ENCODE measurements at regions not wholly inside any gene's neighbourhood (a gene's known extent, or its start where the extent isn't known, plus 50 kb on each side); places are given as distances from the start of the nearest gene placed in this dataset.

- no peaks in the 10 kb centered on the region for H3K4me1 ChIP-seq (ENCODE audit: low read depth)
- H3K27ac ChIP-seq = no peak overlapping the region
- H3K36me3 ChIP-seq = no peaks in the 10 kb centered on the region
- H3K27me3 ChIP-seq = no peaks in the 10 kb centered on the region
- TF ChIP-seq CTCF (IDR thresholded peaks at IDR 0.05; ENCODE audit: low read depth, low read length) = no peak
- H3K4me3 ChIP-seq = no peak overlapping the region
- DNase-seq (ENCODE audit: low read depth in 1 of 2, low spot score in 1 of 2) = no peak
- H3K9me3 ChIP-seq (ENCODE audit: low read depth) = no peaks in the 10 kb centered on the region
These were observed 691.4 kb downstream of the PCDH7 start for GRCh38 chr4:31411565-31411964.

- H3K36me3 ChIP-seq = no peaks in the 10 kb centered on the region
- no peaks in the 10 kb centered on the region for H3K27me3 ChIP-seq
- H3K4me3 ChIP-seq = no peak overlapping the region
- H3K4me1 ChIP-seq (ENCODE audit: low read depth) = no peaks in the 10 kb centered on the region
- DNase-seq (ENCODE audit: low read depth in 1 of 2, low spot score in 1 of 2) = no peak
- no peak overlapping the region for H3K27ac ChIP-seq
- TF ChIP-seq CTCF (IDR thresholded peaks at IDR 0.05; ENCODE audit: low read depth, low read length) = no peak
- H3K9me3 ChIP-seq (ENCODE audit: low read depth) = no peaks in the 10 kb centered on the region
These were observed 695.5 kb downstream of the PCDH7 start for GRCh38 chr4:31415629-31416028.

GRCh38 chr4:31416498-31416897 lies 696.3 kb downstream of the PCDH7 start:
- Histone ChIP-seq H3K27ac (no peak overlapping the region), H3K27me3 (no peaks in the 10 kb centered on the region), H3K36me3 (no peaks in the 10 kb centered on the region), H3K4me3 (no peak overlapping the region), H3K4me1 (ENCODE audit: low read depth) (no peaks in the 10 kb centered on the region), H3K9me3 (ENCODE audit: low read depth) (no peaks in the 10 kb centered on the region)
- TF ChIP-seq CTCF (IDR thresholded peaks at IDR 0.05; ENCODE audit: low read depth, low read length) = no peak
- no peak for DNase-seq (ENCODE audit: low read depth in 1 of 2, low spot score in 1 of 2)

- no peaks in the 10 kb centered on the region for H3K9me3 ChIP-seq (ENCODE audit: low read depth)
- no peak overlapping the region for H3K4me3 ChIP-seq
- no peaks in the 10 kb centered on the region for H3K4me1 ChIP-seq (ENCODE audit: low read depth)
- no peak overlapping the region for H3K27ac ChIP-seq
- DNase-seq (ENCODE audit: low read depth in 1 of 2, low spot score in 1 of 2) = no peak
- no peaks in the 10 kb centered on the region for H3K27me3 ChIP-seq
- no peak for TF ChIP-seq CTCF (IDR thresholded peaks at IDR 0.05; ENCODE audit: low read depth, low read length)
- H3K36me3 ChIP-seq = no peaks in the 10 kb centered on the region
These were observed 696.9 kb downstream of the PCDH7 start for GRCh38 chr4:31417040-31417439.

- Histone ChIP-seq H3K27me3 (no peaks in the 10 kb centered on the region), H3K4me1 (ENCODE audit: low read depth) (no peaks in the 10 kb centered on the region), H3K36me3 (no peaks in the 10 kb centered on the region), H3K9me3 (ENCODE audit: low read depth) (no peaks in the 10 kb centered on the region), H3K4me3 (no peak overlapping the region), H3K27ac (no peak overlapping the region)
- TF ChIP-seq CTCF (IDR thresholded peaks at IDR 0.05; ENCODE audit: low read depth, low read length) = no peak
- DNase-seq (ENCODE audit: low read depth in 1 of 2, low spot score in 1 of 2) = no peak
These were observed 701.8 kb downstream of the PCDH7 start for GRCh38 chr4:31422006-31422405.

GRCh38 chr4:31427691-31428090 lies 707.5 kb downstream of the PCDH7 start:
- no peak for DNase-seq (ENCODE audit: low read depth in 1 of 2, low spot score in 1 of 2)
- TF ChIP-seq CTCF (IDR thresholded peaks at IDR 0.05; ENCODE audit: low read depth, low read length) = no peak
- Histone ChIP-seq H3K27me3 (no peaks in the 10 kb centered on the region), H3K4me3 (no peak overlapping the region), H3K36me3 (no peaks in the 10 kb centered on the region), H3K27ac (no peak overlapping the region), H3K9me3 (ENCODE audit: low read depth) (no peaks in the 10 kb centered on the region), H3K4me1 (ENCODE audit: low read depth) (no peaks in the 10 kb centered on the region)
